AG09319 (cell line): ENCODE measurements at regions not wholly inside any gene's neighbourhood (a gene's known extent, or its start where the extent isn't known, plus 50 kb on each side); places are given as distances from the start of the nearest gene placed in this dataset.

Source experiments
- DNase-seq: peaks from one replicate; pipeline ENCODE4 v3.0.0-alpha.2; 2010; ENCODE audit warnings: low read depth; ENCODE audit errors: extremely low read depth
- CTCF ChIP-seq: IDR thresholded peaks from 2 replicates; pipeline ENCODE4 v1.5.1; 2011; ENCODE audit warnings: low read depth, mild to moderate bottlenecking, inconsistent platforms, low read length, moderate library complexity

GRCh38 chr5:72042097-72042496, 65.2 kb upstream of the MAP1B start:
- TF ChIP-seq CTCF: no peak
- no peak for DNase-seq

- no peak for TF ChIP-seq CTCF
- no peak for DNase-seq
These were observed 61.6 kb upstream of the MAP1B start for GRCh38 chr5:72045692-72046091.

GRCh38 chr5:72046106-72046505, 61.2 kb upstream of the MAP1B start:
- no peak for TF ChIP-seq CTCF

GRCh38 chr5:72055636-72056035, 51.6 kb upstream of the MAP1B start:
- no peak for DNase-seq
- TF ChIP-seq CTCF: no peak

More at GRCh38 chr5:72046106-72046505, 61.2 kb upstream of the MAP1B start:
- DNase-seq: no peak
